Left lobe of liver (tissue), 2 donors: ENCODE measurements at regions not wholly inside any gene's neighbourhood (a gene's known extent, or its start where the extent isn't known, plus 50 kb on each side); places are given as distances from the start of the nearest gene placed in this dataset.

ENCODE experiments used
- ATAC-seq: fragments of 200-7000 bp; cut with Tn5 transposase; one replicate; pipeline ENCODE4 v1.9.1; 2020; ENCODE audit warnings: mild to moderate bottlenecking, moderate library complexity
- DNase-seq: peaks from one replicate; pipeline ENCODE4 v3.0.0-alpha.2; 2020; ENCODE audit warnings: low spot score
- donor health status: DM: no; HTN: no; CAD: no; lungs with moderate emphysema.
- donor health status: DM: no; HTN: yes; CAD: no.

DNA sequence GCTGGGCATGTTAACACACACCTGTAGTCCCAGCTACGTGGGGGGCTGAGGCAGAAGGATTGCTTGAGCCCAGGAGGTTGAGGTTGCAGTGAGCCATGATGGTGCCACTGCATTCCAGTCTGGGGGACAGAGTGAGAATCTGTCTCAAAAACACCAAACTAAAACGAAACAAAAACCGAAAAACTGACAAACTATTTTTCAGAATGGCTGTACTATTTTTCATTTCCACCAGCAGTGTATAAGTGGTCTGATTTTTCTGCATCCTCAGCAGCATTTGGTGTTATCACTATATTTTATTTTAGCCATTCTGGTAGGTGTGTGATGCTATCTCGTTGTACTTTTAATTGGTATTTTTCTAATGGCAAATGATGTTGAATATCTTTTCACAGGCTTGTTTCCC, 95.2 kb downstream of the PDCL3 start:
- no peak for DNase-seq
- no peak for ATAC-seq

DNA sequence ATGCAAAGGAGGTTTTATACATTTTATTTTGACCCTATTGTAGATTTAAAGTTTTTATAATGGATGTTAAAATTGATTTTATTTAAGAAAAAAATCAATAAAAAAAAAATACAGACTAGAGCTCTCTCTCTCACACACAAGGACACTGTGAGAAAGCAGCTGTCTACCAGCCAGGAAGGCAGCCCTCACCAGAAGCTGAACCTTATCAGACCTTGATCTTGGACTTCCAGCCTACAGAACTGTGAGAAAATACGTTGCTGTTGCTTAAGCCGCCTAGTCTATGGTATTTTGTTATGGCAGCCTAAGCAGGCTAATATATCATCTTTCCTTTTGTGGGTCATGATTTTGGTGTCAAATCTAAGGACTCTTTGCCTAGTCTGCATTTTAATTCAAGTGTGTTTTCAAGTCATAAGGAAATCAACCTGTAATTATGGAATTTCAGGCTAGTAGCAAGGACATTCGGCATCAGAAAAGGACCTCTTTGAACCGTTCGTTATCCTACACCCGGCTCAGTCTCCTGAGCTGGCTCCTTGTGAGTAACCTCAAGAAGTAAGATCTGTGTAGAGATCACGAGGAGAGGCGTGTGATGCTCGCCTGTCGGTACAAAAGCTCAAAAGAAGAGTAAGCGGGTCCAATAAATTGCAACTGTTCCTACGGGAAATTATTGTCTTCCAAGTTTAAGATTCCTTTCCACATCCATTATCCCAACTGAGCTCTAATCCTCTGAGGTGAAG, 98.2 kb downstream of the PDCL3 start:
- no peak for DNase-seq
- ATAC-seq: no peak

DNA sequence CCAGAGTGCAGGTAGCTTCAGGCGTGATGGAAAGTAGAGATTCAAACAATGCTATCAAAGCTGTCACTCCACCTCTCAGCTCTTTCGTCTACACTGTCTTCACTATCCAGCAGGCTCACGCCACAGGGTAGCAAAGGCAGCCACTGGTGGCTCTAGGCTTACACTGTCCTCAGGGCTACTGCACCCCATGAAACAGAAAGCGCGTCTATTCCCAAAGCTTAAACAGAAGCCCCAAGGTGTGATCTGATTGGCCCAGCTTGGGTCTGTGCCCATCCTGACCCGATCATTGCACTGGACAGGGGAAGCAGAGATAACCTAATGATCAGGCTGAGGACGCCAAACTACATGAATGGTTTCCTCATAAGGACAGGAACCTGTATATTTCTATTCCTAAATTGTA, 100.1 kb downstream of the PDCL3 start:
- DNase-seq (no peak), ATAC-seq (no peak)

DNA sequence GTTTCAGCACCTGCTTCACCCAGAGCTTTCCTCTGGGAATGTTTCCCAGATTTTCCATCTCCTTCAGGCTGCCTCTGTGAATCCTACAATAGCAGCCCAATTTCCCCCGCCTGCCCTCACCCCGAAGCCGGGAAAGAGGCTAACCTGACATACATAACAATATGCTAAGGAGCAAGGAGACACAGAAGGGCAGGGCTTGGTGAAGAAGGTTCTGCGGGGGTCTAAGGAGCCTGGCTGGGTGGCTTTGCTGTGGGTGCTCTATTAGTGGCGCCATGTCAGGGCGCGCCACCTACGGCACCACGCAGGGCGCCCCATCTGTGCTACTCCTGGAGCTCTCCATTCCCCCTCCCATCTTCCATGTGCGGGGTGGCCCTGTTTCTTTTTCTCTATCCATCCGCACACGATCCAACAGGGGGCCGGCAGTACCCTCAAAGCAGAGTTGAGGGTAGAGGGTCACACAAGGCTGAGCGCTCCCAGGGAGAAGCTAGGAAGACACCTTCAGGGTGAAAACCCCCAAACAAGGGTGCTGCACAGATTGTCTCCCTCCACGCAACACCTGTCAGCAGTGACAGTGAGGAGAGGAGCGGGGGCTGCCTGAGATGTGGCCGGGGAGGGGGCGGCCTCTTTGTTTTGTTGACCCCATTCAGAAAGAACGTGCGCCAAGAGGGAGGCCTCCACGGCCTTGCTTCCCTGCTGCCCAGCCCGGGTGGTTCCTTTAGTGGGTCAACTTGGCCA, 101.4 kb downstream of the PDCL3 start:
- DNase-seq (no peak), ATAC-seq (no peak)

DNA sequence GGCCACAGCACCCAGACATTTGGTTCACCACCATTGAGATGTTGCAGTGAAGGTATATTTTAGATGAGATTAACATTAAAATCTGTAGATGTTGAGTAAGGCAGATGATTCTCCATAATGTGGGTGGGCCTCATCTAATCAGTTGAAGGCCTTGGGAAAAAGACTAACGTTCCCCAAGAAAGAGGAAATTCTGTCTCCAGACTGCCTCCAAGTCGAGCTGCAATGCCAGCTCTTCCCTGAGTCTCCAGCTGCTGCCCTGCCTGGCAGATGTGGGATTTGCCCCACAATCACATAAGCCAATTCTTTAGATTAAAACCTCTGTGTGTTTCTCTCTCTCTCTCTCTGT, 101.9 kb downstream of the PDCL3 start:
- DNase-seq (no peak), ATAC-seq (no peak)

DNA sequence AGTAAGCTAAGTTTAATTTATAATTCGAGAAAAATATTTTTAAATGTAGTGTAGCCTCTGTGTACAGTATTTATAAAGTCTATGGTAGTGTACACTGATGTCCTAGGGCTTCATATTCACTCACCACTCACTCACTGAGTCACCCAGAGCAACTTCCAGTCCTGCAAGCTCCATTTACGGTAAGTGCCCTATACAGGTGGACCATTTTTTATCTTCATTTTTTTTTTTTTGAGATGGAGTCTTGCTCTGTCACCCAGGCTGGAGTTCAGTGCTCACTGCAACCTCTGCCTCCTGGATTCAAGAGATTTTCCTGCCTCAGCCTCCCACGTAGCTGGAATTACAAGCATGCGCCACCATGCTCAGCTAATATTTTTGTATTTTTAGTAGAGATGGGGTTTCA, 104.2 kb downstream of the PDCL3 start:
- ATAC-seq (no peak), DNase-seq (no peak)

DNA sequence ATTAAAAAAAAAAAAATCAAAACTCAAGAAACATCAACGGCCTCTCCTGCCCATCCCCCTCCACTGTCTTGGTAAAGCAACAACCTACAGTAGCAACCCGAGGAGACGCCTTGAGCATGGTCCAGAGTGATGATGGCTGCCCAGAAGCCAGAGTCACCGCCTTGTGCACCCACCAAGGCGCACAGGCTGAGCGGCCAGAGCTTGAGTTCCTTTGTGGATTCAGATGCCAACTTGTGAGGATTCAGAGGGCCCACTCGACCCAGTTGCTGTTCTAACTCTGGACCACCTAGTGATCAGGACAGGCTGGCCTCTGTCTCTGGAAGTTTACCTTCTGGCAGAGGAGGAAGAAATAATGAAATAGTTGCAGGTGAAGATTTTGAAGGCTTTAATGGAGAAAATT, 105.0 kb downstream of the PDCL3 start:
- ATAC-seq (no peak), DNase-seq (no peak)

DNA sequence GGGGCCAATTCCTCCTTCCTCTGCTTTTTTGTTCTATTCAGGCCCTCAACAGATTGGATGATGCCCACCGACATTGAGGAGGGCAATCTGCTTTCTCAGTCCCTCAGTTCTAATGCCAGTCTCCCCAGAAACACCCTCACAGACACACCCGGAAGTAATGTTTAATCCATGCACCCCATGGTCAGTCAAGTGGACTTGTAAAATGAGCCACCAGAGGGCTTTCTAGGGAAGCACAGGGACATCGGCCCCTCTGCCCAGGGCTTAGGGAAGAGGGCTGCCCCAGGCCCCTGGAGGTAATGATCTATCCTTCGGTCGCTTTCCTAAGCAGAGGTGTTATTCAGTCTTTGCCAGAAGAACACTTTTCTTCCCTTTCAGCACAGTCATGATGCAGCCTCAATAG, 107.4 kb downstream of the PDCL3 start:
- DNase-seq: no peak
- ATAC-seq: no peak

DNA sequence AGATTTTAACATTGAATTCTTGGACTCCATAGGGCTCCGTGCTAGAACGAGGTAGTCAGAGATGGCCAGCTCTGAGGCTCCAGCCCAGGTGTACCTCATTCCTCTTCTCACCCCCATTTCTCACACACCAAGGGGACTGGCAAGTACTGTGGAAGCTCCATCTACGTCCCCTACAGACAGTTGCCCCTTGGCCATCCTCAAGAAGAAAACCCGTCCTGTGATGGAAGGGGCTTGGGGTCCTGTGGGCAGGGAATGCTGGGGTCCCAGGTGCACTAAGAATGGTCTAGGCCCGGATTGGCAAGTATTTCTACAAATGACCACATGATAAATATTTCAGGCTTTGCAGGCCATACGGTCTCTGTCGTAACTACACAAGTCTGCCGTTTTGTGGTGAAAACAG, 110.3 kb downstream of the PDCL3 start:
- DNase-seq (no peak), ATAC-seq (no peak)

DNA sequence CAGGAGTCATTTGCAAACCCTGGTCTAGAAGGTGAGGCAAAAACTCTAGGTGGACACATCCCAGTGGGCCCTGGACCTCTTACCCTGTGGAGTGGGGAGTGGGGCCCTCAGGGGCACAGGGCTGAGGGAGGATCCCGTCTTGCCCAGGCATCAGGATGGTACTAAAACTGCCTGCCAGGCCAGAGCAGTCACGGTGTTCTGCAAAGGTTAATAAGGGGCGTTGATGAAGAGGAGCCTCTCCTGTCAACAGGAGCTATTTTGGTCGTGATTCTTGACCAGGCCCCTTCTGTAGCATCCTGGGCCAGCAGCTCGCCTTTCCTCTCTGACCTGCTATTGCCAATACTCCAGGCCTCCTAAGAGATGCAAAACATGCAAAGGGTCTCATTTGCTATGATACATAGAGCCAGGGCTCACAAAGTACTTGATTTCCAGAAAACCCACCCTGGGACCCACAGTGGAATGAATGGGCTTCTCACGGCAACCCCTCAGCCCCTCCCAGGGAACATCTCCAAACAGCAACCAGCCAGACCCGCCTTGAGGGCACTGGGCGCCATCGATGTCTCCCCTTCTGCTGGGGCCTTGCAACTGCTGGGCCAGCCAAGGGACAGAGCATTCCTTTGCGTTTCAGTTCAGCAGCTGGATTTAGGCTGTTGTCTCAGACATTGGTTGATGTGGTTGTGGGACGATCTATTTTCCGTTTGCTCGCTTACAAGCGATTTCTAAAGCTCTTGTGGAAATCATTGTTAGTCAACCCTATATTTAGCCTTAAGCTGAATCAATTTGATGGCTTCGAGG, 111.1 kb downstream of the PDCL3 start:
- ATAC-seq: no peak
- DNase-seq: no peak

DNA sequence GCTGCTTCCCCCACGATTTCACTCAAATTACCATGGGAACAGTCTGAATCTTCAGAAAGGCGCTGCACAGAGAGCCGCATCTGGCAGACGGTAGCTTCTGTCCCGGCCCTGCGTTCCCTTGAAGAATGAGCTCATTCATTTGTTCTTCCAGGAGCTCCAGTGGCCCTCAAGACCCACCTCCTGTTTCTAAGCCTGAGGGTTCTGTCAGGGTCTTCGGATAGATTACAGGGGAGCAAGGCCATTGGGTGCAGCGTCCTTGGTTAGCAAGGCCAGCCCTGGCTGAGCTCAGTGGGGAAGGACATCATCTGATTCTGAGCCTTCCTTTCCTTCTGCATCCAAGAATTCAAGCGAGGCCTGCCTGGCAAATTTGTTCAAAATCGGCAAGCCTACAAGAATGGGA, 111.9 kb downstream of the PDCL3 start:
- DNase-seq: no peak
- ATAC-seq: no peak

DNA sequence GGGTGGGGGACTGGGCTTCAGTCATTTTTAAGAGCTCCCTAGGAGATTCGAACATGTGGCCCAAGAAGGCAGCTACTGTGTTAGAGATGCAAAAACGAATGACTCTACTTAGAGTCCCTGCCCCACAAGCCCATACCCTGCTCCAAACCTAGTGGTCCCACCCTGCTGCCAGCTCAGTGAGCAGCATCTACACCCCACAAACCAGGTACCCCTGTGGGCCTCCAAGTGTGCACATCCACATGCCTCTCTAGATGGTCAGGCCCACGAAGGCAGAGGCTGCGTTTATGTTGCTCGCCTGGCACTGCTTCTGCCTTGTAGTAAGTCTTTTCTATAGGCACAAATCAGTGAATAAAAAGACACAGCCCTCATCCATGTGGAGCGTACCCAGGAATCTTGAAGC, 112.6 kb downstream of the PDCL3 start:
- ATAC-seq (no peak), DNase-seq (no peak)

DNA sequence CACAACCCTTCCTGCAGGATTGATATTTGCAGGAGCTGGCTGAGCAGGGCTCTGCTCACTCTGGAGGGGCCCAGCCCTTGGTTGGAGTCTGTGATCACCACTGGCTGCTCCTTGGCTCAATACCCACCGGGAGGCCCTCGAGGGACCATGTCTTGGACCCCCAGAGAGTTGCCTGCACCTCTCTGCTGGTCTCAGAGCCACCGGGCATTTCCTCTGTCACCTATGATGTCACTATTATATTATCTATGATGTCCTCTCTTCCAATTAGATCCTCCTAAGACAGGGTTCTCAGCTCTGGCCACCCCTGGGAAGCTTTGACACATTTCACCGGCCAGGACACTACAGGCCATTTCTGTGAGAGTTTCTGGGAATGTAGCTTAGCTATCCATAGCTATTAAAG, 113.1 kb downstream of the PDCL3 start:
- DNase-seq: no peak
- no peak for ATAC-seq

DNA sequence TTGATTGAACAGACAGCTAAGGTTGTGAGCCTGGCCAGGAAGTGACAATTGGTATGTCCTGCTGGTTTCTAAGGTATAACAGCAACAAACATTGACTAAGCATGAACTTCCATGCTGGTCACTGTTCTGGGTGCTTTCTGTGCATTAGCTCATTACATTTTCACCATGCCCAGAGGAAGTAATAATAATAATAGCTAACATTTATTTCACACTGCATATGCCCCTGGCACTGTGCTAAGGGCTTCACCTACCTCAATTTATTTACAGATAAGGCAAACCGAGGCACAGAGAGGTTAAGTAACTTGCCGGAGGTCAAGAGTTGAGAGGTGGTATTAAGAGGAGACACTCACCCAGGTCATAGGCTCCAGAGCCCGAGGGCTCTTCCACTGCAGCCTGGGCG, 113.6 kb downstream of the PDCL3 start:
- DNase-seq (no peak), ATAC-seq (no peak)

DNA sequence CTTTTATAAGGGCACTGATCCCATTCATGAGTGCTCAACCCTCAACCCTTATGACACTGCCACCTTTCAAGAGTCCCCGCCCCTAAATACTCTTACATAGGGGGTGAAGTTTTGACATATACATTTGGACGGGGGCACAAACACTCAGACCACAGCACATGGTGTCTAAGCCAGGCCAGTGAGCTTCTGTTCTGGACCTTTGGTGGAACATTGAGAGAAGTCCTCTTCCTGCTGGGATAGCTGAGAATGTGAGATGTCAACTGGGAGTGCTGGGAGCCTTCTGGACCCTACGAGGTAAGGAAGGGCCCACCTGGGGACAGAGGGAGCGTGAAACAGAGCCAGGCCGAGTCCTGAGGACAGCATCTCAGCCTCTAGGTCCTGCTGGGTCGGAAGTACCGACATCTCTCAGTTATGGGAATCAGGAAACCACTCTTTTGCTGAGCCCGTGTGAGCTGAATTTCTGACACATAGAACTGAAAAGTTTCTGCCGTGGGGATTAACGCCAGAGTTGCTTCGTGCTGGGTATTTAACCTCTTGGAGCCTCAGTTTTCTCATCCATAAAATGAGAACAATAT, 114.9 kb downstream of the PDCL3 start:
- ATAC-seq (no peak), DNase-seq (no peak)

DNA sequence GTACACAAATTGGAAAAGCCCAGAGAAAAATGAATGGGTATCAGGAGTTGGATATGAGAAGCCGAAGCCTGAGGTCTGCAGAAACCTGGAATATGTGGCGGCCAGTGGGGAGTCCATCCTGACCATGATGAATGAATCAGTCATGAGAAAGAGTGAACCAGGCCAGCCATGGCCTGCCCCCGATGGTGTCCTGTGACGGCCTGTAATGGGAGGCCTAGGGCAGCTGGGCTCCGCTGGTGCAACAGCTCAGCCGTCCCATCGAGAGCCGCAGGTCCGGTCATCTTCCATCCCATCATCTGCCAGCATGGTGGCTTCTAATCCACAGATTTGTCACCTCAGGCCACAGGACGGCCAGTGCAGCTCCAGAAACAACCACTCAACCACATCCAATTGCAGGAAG, 116.4 kb downstream of the PDCL3 start:
- no peak for DNase-seq
- ATAC-seq: no peak

DNA sequence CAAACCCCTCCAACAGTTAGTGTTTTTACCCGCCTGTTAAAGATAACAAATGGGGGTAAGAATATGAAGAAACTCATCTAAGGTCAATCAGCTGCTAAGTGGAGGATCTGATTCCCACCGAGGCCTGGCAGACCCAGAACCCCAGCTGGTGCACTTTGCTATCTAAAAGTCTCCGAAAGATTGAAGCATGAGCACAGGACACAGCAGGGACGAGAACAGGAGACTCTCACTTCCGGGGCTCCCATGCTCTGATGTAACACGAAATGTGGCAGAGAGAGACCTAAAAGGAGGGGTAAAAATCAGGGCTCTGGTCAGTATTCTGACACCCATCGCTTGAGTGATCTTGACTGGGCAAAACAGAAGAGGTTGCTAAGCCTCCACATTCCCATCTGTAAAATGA, 119.7 kb downstream of the PDCL3 start:
- DNase-seq (no peak), ATAC-seq (no peak)

DNA sequence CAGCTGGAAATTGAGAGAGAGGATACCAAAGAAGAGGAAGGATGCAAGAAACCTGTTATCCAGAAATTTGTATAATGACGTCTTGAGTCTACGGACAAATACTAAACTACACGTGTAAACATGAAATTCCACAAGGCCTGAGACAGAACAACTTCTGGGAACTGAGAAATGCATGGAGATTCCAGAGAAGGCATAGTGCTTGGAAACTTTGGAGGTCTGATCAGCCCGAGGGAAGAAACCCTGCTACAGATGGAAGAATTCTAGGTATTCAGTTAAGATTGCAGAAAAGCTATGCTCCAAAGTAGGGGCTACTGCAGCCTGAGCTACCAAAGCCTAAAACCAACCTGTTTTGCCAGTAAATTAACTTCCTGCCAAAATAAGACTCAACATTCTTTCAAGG, 120.4 kb downstream of the PDCL3 start:
- ATAC-seq (no peak), DNase-seq (no peak)

DNA sequence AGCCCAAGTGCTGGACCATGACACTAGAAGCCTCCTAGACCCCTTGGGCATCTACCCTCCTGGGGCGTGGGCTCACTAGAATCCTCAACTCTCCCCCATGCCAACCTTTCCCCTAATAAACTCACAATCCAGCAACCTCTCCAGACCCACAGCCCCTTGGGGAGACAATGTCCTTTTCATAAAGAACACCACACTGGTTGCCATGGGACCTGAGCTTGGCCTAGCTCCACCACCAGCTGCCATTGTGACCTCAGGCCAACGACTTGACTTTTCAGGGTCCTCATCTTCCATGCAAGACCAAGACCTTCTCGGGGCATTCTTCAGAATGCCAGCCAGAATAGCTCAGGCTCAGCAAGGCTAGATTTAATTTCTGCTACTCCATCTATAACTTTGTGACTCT, 128.1 kb upstream of the NPAS2 start:
- no peak for ATAC-seq
- no peak for DNase-seq

DNA sequence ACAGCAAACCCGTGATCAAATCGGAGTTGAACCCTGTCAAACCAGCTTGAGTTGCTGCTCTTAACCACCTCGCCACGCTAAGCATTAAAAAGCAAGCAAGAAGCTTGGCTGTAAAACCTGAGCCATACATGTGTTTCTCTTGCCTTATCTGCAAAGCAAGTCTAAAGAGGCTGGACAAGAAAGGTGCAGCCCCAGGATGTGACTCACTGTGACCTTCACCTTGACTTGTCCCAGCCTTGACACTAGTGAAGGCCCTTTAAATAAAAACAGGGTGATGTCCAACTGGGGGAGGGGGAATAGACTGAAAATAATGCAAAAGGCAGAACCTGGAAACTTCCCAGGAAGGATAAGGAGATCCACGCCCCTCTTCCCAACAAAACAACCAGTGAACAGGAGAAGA, 127.6 kb upstream of the NPAS2 start:
- DNase-seq: peak; percentile 27
- ATAC-seq: no peak

DNA sequence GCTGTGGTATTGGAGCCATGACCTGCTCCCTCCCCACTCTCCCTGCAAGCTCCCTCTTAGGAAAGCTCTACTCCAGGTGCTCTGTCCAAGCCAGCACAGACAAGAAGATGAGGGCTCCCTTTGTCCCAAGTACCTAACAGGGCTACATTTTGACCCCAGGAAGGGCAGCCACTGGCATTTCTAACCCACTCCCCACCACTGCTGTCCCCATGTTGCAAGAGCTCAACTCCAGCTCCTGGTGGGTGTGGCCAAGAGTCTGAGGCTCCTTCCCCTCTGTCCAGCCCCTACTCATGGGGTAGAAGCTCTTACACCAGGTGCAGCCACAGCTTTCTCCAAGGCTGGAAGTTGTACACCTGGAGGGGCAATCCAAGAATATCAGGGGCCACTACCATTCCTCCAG, 127.0 kb upstream of the NPAS2 start:
- ATAC-seq (no peak), DNase-seq (peak; percentile 29)

DNA sequence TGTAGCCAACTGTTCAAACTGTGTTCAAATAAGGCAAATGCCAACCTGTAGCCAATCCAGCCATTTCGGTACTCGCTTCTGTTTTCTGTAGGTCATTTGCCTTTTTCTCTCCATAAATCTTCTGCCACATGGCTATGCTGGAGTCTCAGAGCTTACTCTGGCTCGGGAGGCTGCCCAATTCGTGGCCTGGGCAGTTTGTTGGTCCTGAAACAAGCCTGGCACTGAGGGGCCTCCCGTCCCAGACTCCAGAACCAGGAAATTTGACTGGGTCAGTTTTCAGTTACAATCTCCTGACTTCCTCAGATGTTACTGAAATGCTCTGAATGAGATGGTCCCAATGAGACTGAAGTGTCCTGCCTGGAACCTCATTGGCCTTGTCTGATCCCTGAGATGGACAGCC, 120.8 kb upstream of the NPAS2 start:
- ATAC-seq (no peak), DNase-seq (peak; percentile 11)
